A673 (cell line): ENCODE measurements at regions not wholly inside any gene's neighbourhood (a gene's known extent, or its start where the extent isn't known, plus 50 kb on each side); places are given as distances from the start of the nearest gene placed in this dataset.
"Not testable (repeated sequence)": the region's sequence is repeated elsewhere in the genome, so short reads cannot be mapped to it uniquely, and the experiment has no call there.

Experiments used
- BruUV-seq: library from RNA; stranded (reverse); fragments of 400-500 nt; replicated peaks from 2 replicates; lab custom pipeline; 2021; lab: Mats Ljungman, UMichigan
- CTCF ChIA-PET: fragments of 300-600 bp; sonication (Branson Sonifier 250); formaldehyde crosslinking; loops from one replicate; lab custom pipeline; 2022; ENCODE audit warnings: antibody characterized with exemption; lab: Charles Lee
- POLR2A ChIA-PET: fragments of 300-600 bp; sonication (Branson Sonifier 250); formaldehyde crosslinking; loops from one replicate; lab custom pipeline; 2022; ENCODE audit warnings: antibody characterized with exemption; ENCODE audit not compliant: low non-redundant PET; lab: Charles Lee
- DNase-seq: peaks from one replicate; pipeline ENCODE4 v3.0.0-alpha.2; 2015; ENCODE audit warnings: low spot score
- H3K27ac ChIP-seq: fragments of 200-600 bp; sonication (generic); 2 replicates; pipeline ENCODE4 v1.5.1; 2016; ENCODE audit warnings: mixed run types, low read depth, mild to moderate bottlenecking, mixed read lengths, antibody characterized with exemption, low read length; ENCODE audit not compliant: poor library complexity, severe bottlenecking
- H3K27me3 ChIP-seq: fragments of 200-600 bp; sonication (generic); replicated peaks from 2 replicates; pipeline ENCODE4 v1.6.1; 2017; ENCODE audit warnings: mixed run types, low read depth, mild to moderate bottlenecking, mixed read lengths, antibody characterized with exemption, low read length; ENCODE audit not compliant: insufficient read depth, poor library complexity
- H3K36me3 ChIP-seq: fragments of 200-600 bp; sonication (generic); 2 replicates; pipeline ENCODE4 v1.6.1; 2016; ENCODE audit warnings: mixed run types, mild to moderate bottlenecking, mixed read lengths, antibody characterized with exemption, low read length; ENCODE audit not compliant: insufficient read depth, poor library complexity, severe bottlenecking
- H3K4me1 ChIP-seq: fragments of 200-600 bp; sonication (generic); 2 replicates; pipeline ENCODE4 v1.6.1; 2017; ENCODE audit warnings: mixed run types, mild to moderate bottlenecking, mixed read lengths, antibody characterized with exemption, low read length; ENCODE audit not compliant: insufficient read depth, poor library complexity, severe bottlenecking
- H3K4me3 ChIP-seq: fragments of 200-600 bp; sonication (generic); 2 replicates; pipeline ENCODE4 v1.5.1; 2016; ENCODE audit warnings: low read depth, mixed run types, mild to moderate bottlenecking, mixed read lengths, low read length; ENCODE audit not compliant: poor library complexity, severe bottlenecking
- H3K9me3 ChIP-seq: fragments of 200-600 bp; sonication (generic); 2 replicates; pipeline ENCODE4 v1.6.1; 2016; ENCODE audit warnings: mixed run types, low read depth, mild to moderate bottlenecking, mixed read lengths, antibody characterized with exemption, low read length; ENCODE audit not compliant: poor library complexity, severe bottlenecking
- CTCF ChIP-seq: fragments of 300-800, 200-600 bp; sonication (generic); conservative IDR thresholded peaks from 2 replicates; pipeline ENCODE4 v1.5.1; 2017; ENCODE audit warnings: low read depth, mild to moderate bottlenecking, antibody characterized with exemption, low read length, moderate library complexity, mixed read lengths
- EZH2 ChIP-seq: fragments of 200-600 bp; sonication (generic); IDR thresholded peaks from 2 replicates; pipeline ENCODE4 v1.6.1; 2017; ENCODE audit warnings: borderline replicate concordance, low read depth, mild to moderate bottlenecking, mixed read lengths, antibody characterized with exemption, low read length; ENCODE audit not compliant: poor library complexity, severe bottlenecking
- intact Hi-C: fragments of 100-400 bp; cut with micrococcal nuclease; formaldehyde crosslinking; loops from one replicate; pipeline ENCODE4 v1.10.0; 2022; ENCODE audit not compliant: unreplicated experiment

DNA sequence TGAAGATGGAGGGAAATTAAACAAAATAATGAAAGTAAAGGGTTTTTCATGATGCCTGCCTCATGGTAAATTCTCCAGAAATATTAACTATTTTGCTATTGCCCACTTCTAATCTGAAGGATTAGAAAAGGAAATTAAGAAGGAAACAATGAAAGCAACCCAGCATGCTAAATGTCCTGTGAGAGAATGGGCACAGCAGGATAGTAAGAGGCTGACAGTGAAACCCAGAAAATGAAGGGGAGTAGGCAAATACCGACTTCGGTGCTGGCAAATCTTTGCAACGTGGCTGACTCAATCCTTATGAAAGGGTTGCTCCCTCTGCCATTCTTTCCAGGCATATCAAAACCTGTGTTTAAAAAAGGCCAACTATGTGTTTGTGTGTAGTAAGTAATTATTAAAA, 147.5 kb upstream of the SYNPR start:
- Histone ChIP-seq H3K4me1 (no peaks in the 10 kb centered on the region), H3K36me3 (no peaks in the 10 kb centered on the region), H3K27me3 (no peaks in the 10 kb centered on the region), H3K4me3 (no peak overlapping the region), H3K9me3 (no peaks in the 10 kb centered on the region), H3K27ac (no peak overlapping the region)
- intact Hi-C loops = no loop called here
- ChIA-PET POLR2A (no interaction called here), CTCF (no interaction called here)
- peak; percentile 1 for DNase-seq
- no TSS peak for BruUV-seq
- no peak for TF ChIP-seq CTCF
- no peak for TF ChIP-seq EZH2

DNA sequence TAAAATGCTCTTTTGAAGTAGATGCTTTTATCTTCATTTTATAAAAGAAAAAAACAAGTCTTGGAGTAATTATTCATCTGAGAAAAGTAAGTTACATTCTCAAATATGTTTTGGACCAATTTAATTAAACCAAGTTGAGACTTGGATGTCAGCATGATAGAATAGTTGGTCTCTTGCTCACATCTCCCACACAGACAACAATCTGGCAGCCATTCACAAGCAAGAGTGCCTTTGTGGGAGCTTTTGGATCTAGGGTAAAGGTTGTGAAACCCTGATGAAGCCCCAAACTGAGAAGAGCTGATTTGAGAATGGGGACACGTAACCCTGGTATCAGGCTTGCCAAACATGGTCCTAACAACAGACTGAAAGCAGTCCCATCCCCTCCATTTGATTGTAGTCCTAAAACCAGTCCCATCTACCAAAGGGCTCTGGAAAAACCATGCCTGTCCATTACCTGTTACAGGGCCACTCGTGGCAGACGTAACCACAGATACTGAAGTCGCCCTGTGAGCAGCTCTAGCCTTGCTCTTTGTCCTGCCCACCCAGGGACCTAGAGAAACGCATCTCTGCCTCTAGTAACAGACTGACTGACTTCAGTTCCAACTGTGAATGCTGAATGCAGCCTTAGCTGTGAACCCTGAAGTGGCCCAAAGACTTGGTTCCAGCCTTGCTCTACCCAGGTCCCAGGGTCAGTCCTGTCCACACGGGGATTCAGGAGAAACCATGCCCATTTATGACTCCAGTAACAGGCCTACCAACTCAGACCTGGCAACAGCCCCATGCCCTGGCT, 145.5 kb upstream of the SYNPR start:
- Histone ChIP-seq H3K4me1 (no peaks in the 10 kb centered on the region), H3K4me3 (no peak overlapping the region), H3K27ac (no peak overlapping the region), H3K27me3 (no peaks in the 10 kb centered on the region), H3K36me3 (no peaks in the 10 kb centered on the region), H3K9me3 (no peaks in the 10 kb centered on the region)
- ChIA-PET POLR2A (no interaction called here), CTCF (no interaction called here)
- BruUV-seq = no TSS peak
- TF ChIP-seq EZH2 (no peak), CTCF (no peak)
- intact Hi-C loops = no loop called here
- DNase-seq = no peak

DNA sequence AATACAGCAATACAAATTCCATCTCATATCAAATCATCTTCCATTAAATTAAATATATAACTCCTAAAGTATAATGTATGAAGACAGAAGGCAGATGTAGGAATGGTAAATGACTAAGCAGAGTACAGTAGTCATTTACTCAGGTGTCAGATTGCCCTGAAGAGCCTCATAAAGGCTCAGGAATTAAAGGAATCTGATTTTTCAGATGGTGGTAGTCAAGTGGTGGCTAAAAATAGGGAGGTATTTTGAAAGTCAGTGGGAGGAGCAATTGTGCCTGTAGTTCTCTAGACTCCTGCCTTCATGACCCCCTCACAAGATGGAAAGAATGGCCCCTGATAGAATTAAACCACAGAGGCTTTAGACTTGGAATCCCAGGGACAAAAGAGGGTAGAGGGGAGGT, 142.7 kb upstream of the SYNPR start:
- no peak for DNase-seq
- no peak overlapping the region for H3K4me3 ChIP-seq
- intact Hi-C loops = no loop called here
- TF ChIP-seq CTCF (no peak), EZH2 (no peak)
- no peaks in the 10 kb centered on the region for H3K27me3 ChIP-seq
- H3K36me3 ChIP-seq = no peaks in the 10 kb centered on the region
- CTCF ChIA-PET = no interaction called here
- H3K4me1 ChIP-seq = no peaks in the 10 kb centered on the region
- no peak overlapping the region for H3K27ac ChIP-seq
- H3K9me3 ChIP-seq = no peaks in the 10 kb centered on the region
- POLR2A ChIA-PET = no interaction called here
- BruUV-seq = no TSS peak

- H3K27me3 ChIP-seq, POLR2A ChIA-PET, DNase-seq, H3K36me3 ChIP-seq, H3K9me3 ChIP-seq, H3K27ac ChIP-seq, H3K4me3 ChIP-seq, H3K4me1 ChIP-seq, CTCF ChIA-PET, intact Hi-C loops, BruUV-seq: not testable (repeated sequence)
Observed at GRCh38 chr3:63136249-63136648, 141.9 kb upstream of the SYNPR start.
